HG02759 (cell line): ENCODE measurements at regions not wholly inside any gene's neighbourhood (a gene's known extent, or its start where the extent isn't known, plus 50 kb on each side); places are given as distances from the start of the nearest gene placed in this dataset.
A peak's percentile ranks its signal among the peaks of the same experiment; 100 is the strongest.

Experiments
- ATAC-seq: cut with Tn5 transposase; IDR thresholded peaks from one replicate; pipeline ENCODE4 v1.9.1; 2021; ENCODE audit warnings: mild to moderate bottlenecking, moderate library complexity; ENCODE audit not compliant: unreplicated experiment

- no peak for ATAC-seq
Measured at GRCh38 chr17:34182036-34182803, 72.9 kb upstream of the CCL2 start.

- no peak for ATAC-seq
Measured at GRCh38 chr17:34195987-34196386, 59.1 kb upstream of the CCL2 start.

GRCh38 chr17:34198519-34198918 lies 56.6 kb upstream of the CCL2 start:
- ATAC-seq: no peak

- no peak for ATAC-seq
Measured at GRCh38 chr17:34199454-34199853, 55.6 kb upstream of the CCL2 start.

GRCh38 chr17:34199932-34200534 lies 55.1 kb upstream of the CCL2 start:
- ATAC-seq: peak; percentile 56

- ATAC-seq: no peak
Measured at GRCh38 chr17:34201225-34201624, 53.9 kb upstream of the CCL2 start.

GRCh38 chr17:34201767-34202166 lies 53.3 kb upstream of the CCL2 start:
- ATAC-seq: no peak

- no peak for ATAC-seq
Measured at GRCh38 chr17:34203018-34203638, 52.0 kb upstream of the CCL2 start.

- no peak for ATAC-seq
Measured at GRCh38 chr17:34204402-34204801, 50.7 kb upstream of the CCL2 start.
